ENCODE measurements at regions not wholly inside any gene's neighbourhood (a gene's known extent, or its start where the extent isn't known, plus 50 kb on each side); places are given as distances from the start of the nearest gene placed in this dataset.
"Not testable (repeated sequence)": the region's sequence is repeated elsewhere in the genome, so short reads cannot be mapped to it uniquely, and the experiment has no call there.

DNA sequence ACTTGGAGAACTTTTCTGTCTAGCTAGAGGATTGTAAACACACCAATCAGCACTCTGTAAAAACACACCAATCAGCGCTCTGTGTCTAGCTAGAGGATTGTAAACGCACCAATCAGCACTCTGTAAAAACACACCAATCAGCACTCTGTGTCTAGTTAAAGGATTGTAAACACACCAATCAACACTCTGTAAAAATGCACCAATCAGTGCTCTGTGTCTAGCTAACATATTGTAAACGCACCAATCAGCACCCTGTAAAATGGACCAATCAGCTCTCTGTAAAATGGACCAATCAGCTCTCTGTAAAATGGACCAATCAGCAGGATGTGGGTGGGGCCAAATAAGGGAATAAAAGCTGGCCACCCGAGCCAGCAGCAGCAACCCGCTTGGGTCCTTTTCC lies 91.1 kb upstream of the KRAS start:
- H4K91ac ChIP-seq (replicated peaks; ENCODE audit: insufficient read length, low read length); H3K23ac ChIP-seq (ENCODE audit: insufficient read length); H3K79me1 ChIP-seq (ENCODE audit: low read depth, low read length); H2AFZ ChIP-seq (ENCODE audit: low read length); H2AK5ac ChIP-seq (ENCODE audit: low read depth, low read length); H2BK20ac ChIP-seq (ENCODE audit: low read length); H3K18ac ChIP-seq (ENCODE audit: extremely low read depth, low read length); H3K56ac ChIP-seq (replicated peaks; ENCODE audit: insufficient read length, low read depth, low read length); H3K36me3 ChIP-seq (ENCODE audit: control insufficient read depth in 2 of 4, insufficient read depth in 4 of 4, low read length in 3 of 4); H3K23me2 ChIP-seq (ENCODE audit: low read depth, low read length); DNase-seq (ENCODE audit: low read depth in 1 of 2, low spot score in 2 of 2); H3K4me1 ChIP-seq (replicated peaks in 1 of 4; ENCODE audit: control insufficient read depth in 3 of 4, insufficient read depth in 4 of 4, low read length in 3 of 4); H3K4me3 ChIP-seq (ENCODE audit: extremely low read depth in 1 of 4, insufficient read depth in 2 of 4, low read depth in 3 of 4, low read length in 4 of 4); H3K9me3 ChIP-seq (ENCODE audit: insufficient read depth in 2 of 2, low read depth in 1 of 2, low read length in 1 of 2); H2BK15ac ChIP-seq (ENCODE audit: low read length); H2BK5ac ChIP-seq (ENCODE audit: low read depth, low read length); H3K14ac ChIP-seq (ENCODE audit: insufficient read length); CTCF ChIA-PET (ENCODE audit: partially characterized antibody); H2BK12ac ChIP-seq (ENCODE audit: low read depth, low read length); H4K8ac ChIP-seq (ENCODE audit: extremely low read depth, insufficient read depth, low read length); H4K5ac ChIP-seq (ENCODE audit: insufficient read length, low read depth, low read length); FAIRE-seq; H3K4me2 ChIP-seq (ENCODE audit: insufficient read depth in 1 of 2, low read depth in 2 of 2, low read length in 2 of 2); H3K9ac ChIP-seq (replicated peaks in 1 of 4; ENCODE audit: extremely low read depth in 1 of 4, low read depth in 3 of 4, low read length in 3 of 4); H2BK120ac ChIP-seq (replicated peaks; ENCODE audit: low read depth, low read length); H3K27ac ChIP-seq (ENCODE audit: low read depth, low read length); H3K27me3 ChIP-seq (replicated peaks in 1 of 4; ENCODE audit: control insufficient read depth in 3 of 4, extremely low read depth in 1 of 4, insufficient read depth in 3 of 4, low read length in 3 of 4); H3K79me2 ChIP-seq (ENCODE audit: control insufficient read depth in 1 of 2, insufficient read depth in 2 of 2, low read length in 2 of 2); H4K20me1 ChIP-seq (replicated peaks in 1 of 2; ENCODE audit: control insufficient read depth in 1 of 2, insufficient read depth in 2 of 2, low read length in 2 of 2); H3K4ac ChIP-seq (replicated peaks; ENCODE audit: insufficient read length, low read depth, low read length): not testable (repeated sequence)
- POLR2A ChIA-PET (ENCODE audit: partially characterized antibody) = interaction anchor here (0.6 to 1.1 kb wide), 2 partner anchors 11 to 673 kb away, joined by 3 to 4 read pairs; no protein-coding TSS in a partner anchor
- 78% methylated on average over 5 of the region's 5 CpGs; no CpG with 5 or more reads in 1 of the 2 experiments for WGBS, 2 experiments (ENCODE audit: extremely low coverage in 1 of 2, insufficient coverage in 1 of 2, insufficient read length in 1 of 2, insufficient replicate concordance in 2 of 2, low coverage in 1 of 2, low lambda C conversion rate in 2 of 2, missing lambda C conversion rate in 1 of 2)

All from H1 (cell line).